Caco-2 (cell line): ENCODE measurements at regions not wholly inside any gene's neighbourhood (a gene's known extent, or its start where the extent isn't known, plus 50 kb on each side); places are given as distances from the start of the nearest gene placed in this dataset.

Experiments
- BruUV-seq: library from RNA; stranded (reverse); fragments of 400-500 nt; replicated peaks from 2 replicates; lab custom pipeline; 2021; lab: Mats Ljungman, UMichigan
- CTCF ChIA-PET: fragments of 300-600 bp; sonication (Branson Sonifier 250); formaldehyde crosslinking; loops from one replicate; lab custom pipeline; 2022; ENCODE audit warnings: antibody characterized with exemption; lab: Charles Lee
- POLR2A ChIA-PET: fragments of 300-600 bp; sonication (Branson Sonifier 250); formaldehyde crosslinking; loops from one replicate; lab custom pipeline; 2022; ENCODE audit warnings: antibody characterized with exemption; lab: Charles Lee
- DNase-seq, 2 experiments: peaks; one replicate each; pipeline versions ENCODE4 v3.0.0 to v3.0.0-alpha.2; 2020 to 2022
- H3K27me3 ChIP-seq: replicated peaks from 2 replicates; pipeline ENCODE4 v1.6.0; 2011; ENCODE audit warnings: low read length; ENCODE audit not compliant: control insufficient read depth, insufficient read depth
- H3K36me3 ChIP-seq: 2 replicates; pipeline ENCODE4 v1.5.1; 2011; ENCODE audit warnings: low read length; ENCODE audit not compliant: control insufficient read depth, insufficient read depth
- H3K4me1 ChIP-seq: fragments of 250-450 bp; sonication (Bioruptor Pico); 2 replicates; pipeline ENCODE4 v1.5.1; 2020; ENCODE audit warnings: mild to moderate bottlenecking
- H3K4me3 ChIP-seq: 2 replicates; pipeline ENCODE4 v1.5.1; 2011; ENCODE audit warnings: low read depth, mild to moderate bottlenecking, control low read depth, low read length
- H3K9me3 ChIP-seq: fragments of 250-450 bp; sonication (Bioruptor Pico); 2 replicates; pipeline ENCODE4 v1.5.1; 2020; ENCODE audit warnings: mild to moderate bottlenecking, moderate library complexity
- H3K27ac Mint-ChIP-seq: one replicate; pipeline ENCODE4 v1.8.0; 2022; ENCODE audit warnings: mixed read lengths; ENCODE audit not compliant: unreplicated experiment
- H3K27me3 Mint-ChIP-seq: one replicate; pipeline ENCODE4 v1.8.0; 2022; ENCODE audit warnings: mixed read lengths; ENCODE audit not compliant: insufficient read depth, unreplicated experiment
- H3K36me3 Mint-ChIP-seq: one replicate; pipeline ENCODE4 v1.8.0; 2022; ENCODE audit warnings: mild to moderate bottlenecking, mixed read lengths; ENCODE audit not compliant: insufficient read depth, unreplicated experiment
- H3K4me1 Mint-ChIP-seq: one replicate; pipeline ENCODE4 v1.8.0; 2022; ENCODE audit warnings: low read depth, mixed read lengths; ENCODE audit not compliant: unreplicated experiment
- H3K4me3 Mint-ChIP-seq: one replicate; pipeline ENCODE4 v1.8.0; 2022; ENCODE audit warnings: mild to moderate bottlenecking, moderate library complexity, mixed read lengths; ENCODE audit not compliant: unreplicated experiment
- H3K9me3 Mint-ChIP-seq: one replicate; pipeline ENCODE4 v1.8.0; 2022; ENCODE audit warnings: mixed read lengths; ENCODE audit not compliant: unreplicated experiment
- intact Hi-C: fragments of 100-400 bp; cut with micrococcal nuclease; formaldehyde crosslinking; loops from one replicate; pipeline ENCODE4 v1.10.0; 2022; ENCODE audit not compliant: unreplicated experiment
- TF ChIP-seq, protein P1 (sequence below), 2 experiments: fragments of 200-600 bp in 1 of 2; IDR thresholded peaks; 1 replicate in 1 of 2; 2 replicates in 1 of 2; pipeline versions ENCODE4 v1.5.1 to v1.8.0; 2011 to 2022; ENCODE audit warnings: antibody characterized with exemption in 1 of 2, control low read depth in 1 of 2, inconsistent platforms in 1 of 2, low read depth in 1 of 2, low read length in 1 of 2, mild to moderate bottlenecking in 1 of 2, moderate library complexity in 1 of 2; ENCODE audit not compliant: insufficient read depth in 1 of 2, severe bottlenecking in 1 of 2, unreplicated experiment in 1 of 2

DNA sequence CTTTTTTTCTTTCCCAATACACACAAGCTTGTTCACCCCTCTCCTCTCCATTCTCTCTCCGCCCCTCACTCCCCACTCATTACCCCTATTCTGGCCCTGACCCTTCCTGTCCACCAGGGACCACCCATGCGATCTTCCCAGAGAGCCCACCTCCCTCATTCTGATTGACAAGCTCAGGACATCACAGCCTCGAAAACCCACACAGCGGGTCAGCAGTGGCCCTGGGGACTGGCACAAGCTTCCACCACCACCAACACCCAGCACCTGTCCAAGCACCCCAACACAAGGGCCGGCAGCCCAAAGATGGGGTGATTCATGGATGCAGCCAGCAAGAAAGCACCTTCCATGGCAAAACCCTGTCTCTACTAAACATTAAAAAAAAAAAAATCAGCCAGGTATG lies 50.0 kb upstream of the USP6NL start:
- H3K36me3 ChIP-seq: no peaks in the 10 kb centered on the region
- intact Hi-C loops: no loop called here
- POLR2A ChIA-PET: no interaction called here
- no peak overlapping the region for H3K4me3 ChIP-seq
- Mint-ChIP-seq H3K9me3 (peaks cover 10% of the 10 kb centered on the region), H3K27me3 (no peaks in the 10 kb centered on the region), H3K36me3 (no peaks in the 10 kb centered on the region), H3K27ac (no peak overlapping the region), H3K4me3 (no peak overlapping the region), H3K4me1 (peaks cover 6% of the 10 kb centered on the region)
- TF ChIP-seq, protein P1, sequence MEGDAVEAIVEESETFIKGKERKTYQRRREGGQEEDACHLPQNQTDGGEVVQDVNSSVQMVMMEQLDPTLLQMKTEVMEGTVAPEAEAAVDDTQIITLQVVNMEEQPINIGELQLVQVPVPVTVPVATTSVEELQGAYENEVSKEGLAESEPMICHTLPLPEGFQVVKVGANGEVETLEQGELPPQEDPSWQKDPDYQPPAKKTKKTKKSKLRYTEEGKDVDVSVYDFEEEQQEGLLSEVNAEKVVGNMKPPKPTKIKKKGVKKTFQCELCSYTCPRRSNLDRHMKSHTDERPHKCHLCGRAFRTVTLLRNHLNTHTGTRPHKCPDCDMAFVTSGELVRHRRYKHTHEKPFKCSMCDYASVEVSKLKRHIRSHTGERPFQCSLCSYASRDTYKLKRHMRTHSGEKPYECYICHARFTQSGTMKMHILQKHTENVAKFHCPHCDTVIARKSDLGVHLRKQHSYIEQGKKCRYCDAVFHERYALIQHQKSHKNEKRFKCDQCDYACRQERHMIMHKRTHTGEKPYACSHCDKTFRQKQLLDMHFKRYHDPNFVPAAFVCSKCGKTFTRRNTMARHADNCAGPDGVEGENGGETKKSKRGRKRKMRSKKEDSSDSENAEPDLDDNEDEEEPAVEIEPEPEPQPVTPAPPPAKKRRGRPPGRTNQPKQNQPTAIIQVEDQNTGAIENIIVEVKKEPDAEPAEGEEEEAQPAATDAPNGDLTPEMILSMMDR (IDR thresholded peaks at IDR 0.05; ENCODE audit: insufficient read depth in 1 of 2, low read depth in 1 of 2, low read length in 1 of 2, severe bottlenecking in 1 of 2, unreplicated experiment in 1 of 2): no peak
- H3K4me1 ChIP-seq: no peaks in the 10 kb centered on the region
- CTCF ChIA-PET: no interaction called here
- no TSS peak for BruUV-seq
- no peak for DNase-seq
- H3K27me3 ChIP-seq: no peaks in the 10 kb centered on the region
- H3K9me3 ChIP-seq: no peaks in the 10 kb centered on the region
